ENCODE measurements at regions not wholly inside any gene's neighbourhood (a gene's known extent, or its start where the extent isn't known, plus 50 kb on each side); places are given as distances from the start of the nearest gene placed in this dataset.

DNA sequence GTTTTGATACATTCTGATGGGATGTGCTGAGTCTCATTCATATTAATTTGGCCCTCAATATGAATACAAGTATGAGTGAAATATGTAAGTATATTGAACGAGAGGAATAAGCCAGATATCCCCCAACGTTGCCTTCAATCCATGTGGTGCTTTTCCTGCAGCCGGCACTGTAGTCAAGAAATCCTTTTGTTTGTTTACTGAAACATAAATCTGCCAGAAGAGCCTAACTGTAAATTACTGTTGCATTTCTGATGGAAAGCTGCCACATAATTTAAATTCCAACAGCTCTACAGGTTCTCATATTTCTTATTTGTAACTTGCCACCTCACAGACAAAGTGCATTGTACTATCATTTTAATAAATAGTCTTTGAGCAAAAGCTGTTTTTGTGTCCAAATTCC is 314.0 kb downstream of the KBTBD8 start:
- in situ Hi-C loops (cut with MboI; ENCODE audit: low pct_unique_long_range_greater_than_20kb, low sequenced_read_pairs) = no loop called here
- DNase-seq = no peak

- DNase-seq = no peak
- in situ Hi-C loops (cut with MboI; ENCODE audit: low pct_unique_long_range_greater_than_20kb, low sequenced_read_pairs) = no loop called here
Measured at GRCh38 chr3:67318162-67318561, 320.1 kb downstream of the KBTBD8 start.

DNA sequence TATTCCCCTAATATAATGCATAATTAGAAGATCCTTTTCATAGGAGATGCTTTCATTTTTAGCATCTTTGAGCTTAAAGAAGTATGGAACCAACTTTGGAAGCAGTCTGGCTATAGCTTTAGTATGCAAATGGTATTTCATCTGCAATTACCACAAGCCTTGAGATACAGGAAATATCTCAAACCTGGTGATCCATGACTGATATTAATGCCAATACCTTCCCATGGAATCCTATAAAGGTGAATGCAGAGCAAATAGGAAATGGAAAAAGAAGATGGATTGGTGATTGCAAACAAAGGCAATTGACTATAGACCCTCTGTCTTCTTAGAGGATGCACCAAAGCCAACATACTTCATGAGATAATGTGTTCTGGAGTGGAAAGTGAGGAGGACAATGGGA is 326.4 kb downstream of the KBTBD8 start:
- no peak for DNase-seq
- in situ Hi-C loops (cut with MboI; ENCODE audit: low pct_unique_long_range_greater_than_20kb, low sequenced_read_pairs) = no loop called here
